K562 (cell line): ENCODE measurements at regions not wholly inside any gene's neighbourhood (a gene's known extent, or its start where the extent isn't known, plus 50 kb on each side); places are given as distances from the start of the nearest gene placed in this dataset.

ENCODE experiments used
- ATAC-seq: fragments of 200-7000 bp; cut with Tn5 transposase; 3 replicates; pipeline ENCODE4 v1.9.1; 2020; ENCODE audit warnings: moderate library complexity
- BruUV-seq: library from RNA; stranded (reverse); fragments of 400-500 nt; replicated peaks from 2 replicates; lab custom pipeline; 2021; lab: Mats Ljungman, UMichigan
- CTCF ChIA-PET: fragments of 300-600 bp; formaldehyde crosslinking; extraction: SDS; loops from one replicate; lab custom pipeline; 2021; ENCODE audit warnings: low intra/inter-chr PET ratio; lab: Yijun Ruan, JAX
- POLR2A ChIA-PET: fragments of 300-600, 350-650 bp; sonication (Branson Sonifier 250); formaldehyde crosslinking; extraction: SDS; loops from one replicate; lab custom pipeline; 2021; ENCODE audit warnings: antibody characterized with exemption, inconsistent platforms; lab: Yijun Ruan, JAX
- DNase-seq, 4 experiments: peaks; one replicate each; pipeline versions ENCODE4 v3.0.0 to v3.0.0-alpha.2; 2011 to 2018; ENCODE audit warnings: low spot score in 3 of 4, mixed read lengths in 3 of 4; ENCODE audit errors: extremely low read depth in 1 of 4
- FAIRE-seq: peaks from 2 replicates; lab custom pipeline; 2011; peaks lifted over from hg19 to GRCh38; lab: Jason Lieb, UNC
- H2AFZ ChIP-seq: 2 replicates; pipeline ENCODE4 v1.6.0; 2011; ENCODE audit warnings: low read depth, low read length, control low read depth, inconsistent platforms
- H3K27ac ChIP-seq: fragments of 200-600 bp; 3 replicates; pipeline ENCODE4 v1.8.0; 2011; ENCODE audit warnings: low read depth, mild to moderate bottlenecking, control low read depth, inconsistent platforms, low read length, moderate library complexity, mixed read lengths; ENCODE audit errors: extremely low read depth
- H3K27me3 ChIP-seq, 2 experiments: fragments of 300-600 bp in 1 of 2; 2 replicates in 1 of 2; 3 replicates in 1 of 2; pipeline versions ENCODE4 v1.6.0 to v1.8.0; 2011; ENCODE audit warnings: inconsistent platforms in 2 of 2, low read length in 2 of 2, mild to moderate bottlenecking in 1 of 2, mixed read lengths in 1 of 2, moderate library complexity in 1 of 2; ENCODE audit not compliant: control insufficient read depth in 2 of 2, insufficient read depth in 2 of 2
- H3K36me3 ChIP-seq: fragments of 300-600 bp; 3 replicates; pipeline ENCODE4 v1.8.0; 2011; ENCODE audit warnings: mild to moderate bottlenecking, low read length, inconsistent platforms; ENCODE audit not compliant: control insufficient read depth, insufficient read depth
- H3K4me1 ChIP-seq, 2 experiments: fragments of 200-600 bp in 1 of 2; replicated peaks in 1 of 2; 2 replicates in 1 of 2; 3 replicates in 1 of 2; pipeline versions ENCODE4 v1.5.1 to v1.8.0; 2011; ENCODE audit warnings: inconsistent platforms in 2 of 2, low read length in 2 of 2, mild to moderate bottlenecking in 1 of 2, mixed read lengths in 1 of 2, moderate library complexity in 1 of 2; ENCODE audit not compliant: control insufficient read depth in 2 of 2, insufficient read depth in 2 of 2
- H3K4me2 ChIP-seq: 2 replicates; pipeline ENCODE4 v1.6.1; 2011; ENCODE audit warnings: low read length, control low read depth, inconsistent platforms, mixed read lengths; ENCODE audit not compliant: insufficient read depth
- H3K4me3 ChIP-seq: fragments of 200-600 bp; sonication (generic), shearing (Covaris generic); 2 replicates; pipeline ENCODE4 v1.5.1; 2016; ENCODE audit warnings: control low read depth, inconsistent platforms
- H3K79me2 ChIP-seq: fragments of 200-600 bp; 3 replicates; pipeline ENCODE4 v1.8.0; 2011; ENCODE audit warnings: low read length, inconsistent platforms; ENCODE audit not compliant: control insufficient read depth, insufficient read depth
- H3K9ac ChIP-seq, 2 experiments: 2 replicates each; pipeline versions ENCODE4 v1.6.0 to v1.6.1; 2011; ENCODE audit warnings: low read depth in 2 of 2, low read length in 2 of 2, control low read depth in 1 of 2, inconsistent platforms in 1 of 2, mild to moderate bottlenecking in 1 of 2, mixed read lengths in 1 of 2; ENCODE audit not compliant: insufficient read depth in 1 of 2
- H3K9me1 ChIP-seq: one replicate; pipeline ENCODE4 v1.6.0; 2011; ENCODE audit warnings: inconsistent platforms, mild to moderate bottlenecking, low read length, moderate library complexity; ENCODE audit not compliant: control insufficient read depth, insufficient read depth
- H3K9me3 ChIP-seq: replicated peaks from 2 replicates; pipeline ENCODE4 v1.5.1; 2011; ENCODE audit warnings: low read depth, low read length, inconsistent platforms; ENCODE audit not compliant: control insufficient read depth, insufficient read depth
- H4K20me1 ChIP-seq: replicated peaks from 2 replicates; pipeline ENCODE4 v1.6.1; 2011; ENCODE audit warnings: low read length, inconsistent platforms, mixed read lengths; ENCODE audit not compliant: control insufficient read depth, insufficient read depth
- FOXP1 ChIP-seq: sonication (generic); formaldehyde crosslinking; IDR thresholded peaks from 2 replicates; pipeline ENCODE4 v1.8.0; 2022; ENCODE audit warnings: mild to moderate bottlenecking, missing genetic modification reagents
- HDAC6 ChIP-seq: IDR thresholded peaks from 2 replicates; pipeline ENCODE4 v1.6.1; 2012; ENCODE audit warnings: low read depth, mild to moderate bottlenecking, control low read depth, inconsistent platforms, low read length, moderate library complexity
- NFE2 ChIP-seq: IDR thresholded peaks from 2 replicates; pipeline ENCODE4 v1.6.1; 2014; ENCODE audit warnings: antibody characterized with exemption, low read depth
- RBM25 ChIP-seq: fragments of 200-400 bp; formaldehyde crosslinking; IDR thresholded peaks from 2 replicates; pipeline ENCODE4 v1.6.1; 2018; ENCODE audit warnings: low read length, low read depth, moderate library complexity; ENCODE audit not compliant: severe bottlenecking
- TCF3 ChIP-seq: sonication (generic); formaldehyde crosslinking; IDR thresholded peaks from 2 replicates; pipeline ENCODE4 v1.4.0; 2020; ENCODE audit warnings: mild to moderate bottlenecking, missing genetic modification reagents
- in situ Hi-C: fragments of 300-500 bp; cut with MboI; formaldehyde crosslinking; loops from 4 replicates; pipeline ENCODE4 v1.15.0; 2018; ENCODE audit warnings: inconsistent platforms, mixed read lengths
- intact Hi-C: fragments of 100-400 bp; cut with micrococcal nuclease; formaldehyde crosslinking; loops from 2 replicates; pipeline ENCODE4 v1.14.2; 2022
- TF ChIP-seq, protein P1 (sequence below): sonication (generic); formaldehyde crosslinking; IDR thresholded peaks from 2 replicates; pipeline ENCODE4 v1.8.0; 2022; ENCODE audit warnings: mild to moderate bottlenecking, missing genetic modification reagents

GRCh38 chr18:72197591-72197990 is 346.6 kb downstream of the CBLN2 start:
- Histone ChIP-seq H3K4me2 (no peak overlapping the region), H3K4me1 (no peaks in the 10 kb centered on the region), H3K79me2 (no peaks in the 10 kb centered on the region), H3K27ac (no peak overlapping the region), H3K4me3 (no peak overlapping the region), H3K9me3 (no peaks in the 10 kb centered on the region), H3K27me3 (no peaks in the 10 kb centered on the region), H3K9me1 (no peaks in the 10 kb centered on the region), H4K20me1 (no peaks in the 10 kb centered on the region), H2AFZ (no peak overlapping the region), H3K36me3 (no peaks in the 10 kb centered on the region), H3K9ac (no peak overlapping the region)
- ATAC-seq (no peak), FAIRE-seq (no peak), DNase-seq (no peak)
- no TSS peak for BruUV-seq
- TF ChIP-seq NFE2 (no peak), HDAC6 (no peak), TCF3 (no peak), FOXP1 (CRISPR knock-in tag) (no peak), RBM25 (no peak)
- TF ChIP-seq, protein P1, sequence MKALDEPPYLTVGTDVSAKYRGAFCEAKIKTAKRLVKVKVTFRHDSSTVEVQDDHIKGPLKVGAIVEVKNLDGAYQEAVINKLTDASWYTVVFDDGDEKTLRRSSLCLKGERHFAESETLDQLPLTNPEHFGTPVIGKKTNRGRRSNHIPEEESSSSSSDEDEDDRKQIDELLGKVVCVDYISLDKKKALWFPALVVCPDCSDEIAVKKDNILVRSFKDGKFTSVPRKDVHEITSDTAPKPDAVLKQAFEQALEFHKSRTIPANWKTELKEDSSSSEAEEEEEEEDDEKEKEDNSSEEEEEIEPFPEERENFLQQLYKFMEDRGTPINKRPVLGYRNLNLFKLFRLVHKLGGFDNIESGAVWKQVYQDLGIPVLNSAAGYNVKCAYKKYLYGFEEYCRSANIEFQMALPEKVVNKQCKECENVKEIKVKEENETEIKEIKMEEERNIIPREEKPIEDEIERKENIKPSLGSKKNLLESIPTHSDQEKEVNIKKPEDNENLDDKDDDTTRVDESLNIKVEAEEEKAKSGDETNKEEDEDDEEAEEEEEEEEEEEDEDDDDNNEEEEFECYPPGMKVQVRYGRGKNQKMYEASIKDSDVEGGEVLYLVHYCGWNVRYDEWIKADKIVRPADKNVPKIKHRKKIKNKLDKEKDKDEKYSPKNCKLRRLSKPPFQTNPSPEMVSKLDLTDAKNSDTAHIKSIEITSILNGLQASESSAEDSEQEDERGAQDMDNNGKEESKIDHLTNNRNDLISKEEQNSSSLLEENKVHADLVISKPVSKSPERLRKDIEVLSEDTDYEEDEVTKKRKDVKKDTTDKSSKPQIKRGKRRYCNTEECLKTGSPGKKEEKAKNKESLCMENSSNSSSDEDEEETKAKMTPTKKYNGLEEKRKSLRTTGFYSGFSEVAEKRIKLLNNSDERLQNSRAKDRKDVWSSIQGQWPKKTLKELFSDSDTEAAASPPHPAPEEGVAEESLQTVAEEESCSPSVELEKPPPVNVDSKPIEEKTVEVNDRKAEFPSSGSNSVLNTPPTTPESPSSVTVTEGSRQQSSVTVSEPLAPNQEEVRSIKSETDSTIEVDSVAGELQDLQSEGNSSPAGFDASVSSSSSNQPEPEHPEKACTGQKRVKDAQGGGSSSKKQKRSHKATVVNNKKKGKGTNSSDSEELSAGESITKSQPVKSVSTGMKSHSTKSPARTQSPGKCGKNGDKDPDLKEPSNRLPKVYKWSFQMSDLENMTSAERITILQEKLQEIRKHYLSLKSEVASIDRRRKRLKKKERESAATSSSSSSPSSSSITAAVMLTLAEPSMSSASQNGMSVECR (CRISPR knock-in tag), result no peak
- in situ Hi-C loops, result no loop called here
- intact Hi-C loops, result no loop called here
- POLR2A ChIA-PET, result no interaction called here
- CTCF ChIA-PET, result no interaction called here
